Dendritic cell treated with granulocyte-macrophage colony-stimulating factor and Interleukin-4, amounts not matched to agents 40 ng/mL and 50 ng/mL, for 4 days (primary cell): ENCODE measurements at regions not wholly inside any gene's neighbourhood (a gene's known extent, or its start where the extent isn't known, plus 50 kb on each side); places are given as distances from the start of the nearest gene placed in this dataset.
"Not testable (repeated sequence)": the region's sequence is repeated elsewhere in the genome, so short reads cannot be mapped to it uniquely, and the experiment has no call there.

Experiments
- H3K27ac Mint-ChIP-seq: one replicate; pipeline ENCODE4 v1.8.0; 2022; ENCODE audit warnings: mild to moderate bottlenecking, mixed read lengths
- H3K27me3 Mint-ChIP-seq: one replicate; pipeline ENCODE4 v1.8.0; 2022; ENCODE audit warnings: mild to moderate bottlenecking, mixed read lengths
- H3K36me3 Mint-ChIP-seq: one replicate; pipeline ENCODE4 v1.8.0; 2022; ENCODE audit warnings: low read depth, mixed read lengths
- H3K4me1 Mint-ChIP-seq: one replicate; pipeline ENCODE4 v1.8.0; 2022; ENCODE audit warnings: low read depth, mixed read lengths
- H3K4me3 Mint-ChIP-seq: one replicate; pipeline ENCODE4 v1.8.0; 2022; ENCODE audit warnings: mild to moderate bottlenecking, moderate library complexity, mixed read lengths
- H3K9me3 Mint-ChIP-seq: one replicate; pipeline ENCODE4 v1.8.0; 2022; ENCODE audit warnings: mixed read lengths
- intact Hi-C: fragments of 100-400 bp; cut with micrococcal nuclease; formaldehyde crosslinking; loops from one replicate; pipeline ENCODE4 v1.15.0; 2022

DNA sequence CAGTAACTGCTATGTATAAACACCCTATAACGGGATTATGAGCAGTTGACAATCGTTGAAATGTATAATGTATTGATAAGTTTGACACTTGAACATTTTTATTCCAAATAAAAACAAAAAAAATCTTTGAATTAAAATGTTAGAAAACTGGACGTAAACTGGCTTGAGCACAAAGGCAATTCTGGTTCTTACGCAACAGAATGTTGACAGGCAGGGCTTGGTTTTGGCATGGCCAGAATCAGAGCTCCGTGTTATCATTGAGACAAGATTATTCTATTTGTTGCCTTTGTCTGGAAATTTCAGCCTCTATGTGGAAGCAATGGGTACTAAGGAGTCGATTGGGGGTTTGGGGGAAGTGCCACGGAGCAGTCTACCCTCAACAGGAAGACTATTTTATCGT lies 1028.6 kb upstream of the ZEB2 start:
- Mint-ChIP-seq H3K36me3 (no peaks in the 10 kb centered on the region), H3K27ac (no peak overlapping the region), H3K9me3 (peaks cover 10% of the 10 kb centered on the region), H3K27me3 (no peaks in the 10 kb centered on the region), H3K4me1 (no peaks in the 10 kb centered on the region), H3K4me3 (no peak overlapping the region)
- intact Hi-C loops: no loop called here

GRCh38 chr2:145547620-145548019 lies 1027.7 kb upstream of the ZEB2 start:
- H3K9me3 Mint-ChIP-seq: peaks cover 18% of the 10 kb centered on the region
- no peaks in the 10 kb centered on the region for H3K27me3 Mint-ChIP-seq
- H3K4me3 Mint-ChIP-seq: no peak overlapping the region
- H3K36me3 Mint-ChIP-seq: no peaks in the 10 kb centered on the region
- no peaks in the 10 kb centered on the region for H3K4me1 Mint-ChIP-seq
- no peak overlapping the region for H3K27ac Mint-ChIP-seq
- intact Hi-C loops: no loop called here

- intact Hi-C loops: no loop called here
- no peak overlapping the region for H3K4me3 Mint-ChIP-seq
- H3K27ac Mint-ChIP-seq: no peak overlapping the region
- H3K9me3 Mint-ChIP-seq: peaks cover 24% of the 10 kb centered on the region
- H3K27me3 Mint-ChIP-seq: no peaks in the 10 kb centered on the region
- no peaks in the 10 kb centered on the region for H3K4me1 Mint-ChIP-seq
- H3K36me3 Mint-ChIP-seq: no peaks in the 10 kb centered on the region
Measured at GRCh38 chr2:145546091-145546490, 1026.2 kb upstream of the ZEB2 start.

GRCh38 chr2:145543856-145544255 lies 1023.9 kb upstream of the ZEB2 start:
- H3K27ac Mint-ChIP-seq: no peak overlapping the region
- H3K27me3 Mint-ChIP-seq: no peaks in the 10 kb centered on the region
- H3K4me1 Mint-ChIP-seq: no peaks in the 10 kb centered on the region
- H3K36me3 Mint-ChIP-seq: no peaks in the 10 kb centered on the region
- intact Hi-C loops: no loop called here
- peaks cover 24% of the 10 kb centered on the region for H3K9me3 Mint-ChIP-seq
- H3K4me3 Mint-ChIP-seq: no peak overlapping the region

DNA sequence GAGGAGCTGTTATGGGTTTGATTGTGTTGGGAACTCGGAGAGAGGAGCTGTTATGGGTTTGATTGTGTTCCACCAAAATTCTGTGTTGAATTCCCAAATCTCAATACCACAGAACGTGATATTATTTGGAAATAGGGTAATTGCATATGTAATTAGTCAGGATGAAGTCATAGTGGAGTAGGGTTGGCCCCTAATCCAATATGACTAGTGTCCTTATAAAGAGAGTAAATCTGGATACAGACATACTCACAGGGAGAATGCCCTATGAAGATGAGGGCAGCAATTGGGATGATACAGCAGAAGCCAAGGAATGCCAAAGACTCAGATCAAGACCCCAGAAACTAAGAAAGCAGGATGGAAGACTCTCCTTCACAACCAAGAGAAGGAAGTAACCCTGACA lies 1023.2 kb upstream of the ZEB2 start:
- no peaks in the 10 kb centered on the region for H3K4me1 Mint-ChIP-seq
- H3K36me3 Mint-ChIP-seq: no peaks in the 10 kb centered on the region
- peaks cover 24% of the 10 kb centered on the region for H3K9me3 Mint-ChIP-seq
- no peak overlapping the region for H3K4me3 Mint-ChIP-seq
- no peak overlapping the region for H3K27ac Mint-ChIP-seq
- H3K27me3 Mint-ChIP-seq: no peaks in the 10 kb centered on the region
- intact Hi-C loops: no loop called here

DNA sequence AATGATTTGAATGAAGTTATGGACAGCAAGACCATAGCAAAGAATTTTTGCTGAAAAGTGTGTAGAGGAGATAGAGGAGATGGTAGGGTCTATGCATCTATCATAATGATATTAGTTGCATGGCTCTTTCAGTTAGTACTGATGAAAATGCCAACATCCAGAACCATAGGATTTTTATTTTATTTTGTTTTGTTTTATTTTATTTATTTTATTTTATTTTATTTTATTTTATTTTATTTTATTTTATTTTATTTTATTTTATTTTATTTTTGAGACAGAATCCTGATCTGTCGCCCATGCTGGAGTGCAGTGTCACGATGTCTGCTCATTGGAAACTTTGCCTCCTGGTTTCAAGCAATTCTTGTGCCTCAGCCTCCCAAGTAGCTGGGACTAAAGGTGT lies 1021.1 kb upstream of the ZEB2 start:
- intact Hi-C loops: no loop called here
- no peaks in the 10 kb centered on the region for H3K36me3 Mint-ChIP-seq
- no peak overlapping the region for H3K4me3 Mint-ChIP-seq
- peaks cover 1% of the 10 kb centered on the region for H3K27me3 Mint-ChIP-seq
- H3K9me3 Mint-ChIP-seq: peaks cover 24% of the 10 kb centered on the region
- no peak overlapping the region for H3K27ac Mint-ChIP-seq
- H3K4me1 Mint-ChIP-seq: no peaks in the 10 kb centered on the region

- intact Hi-C loops: no loop called here
- H3K9me3 Mint-ChIP-seq: peaks cover 17% of the 10 kb centered on the region
- no peak overlapping the region for H3K27ac Mint-ChIP-seq
Measured at GRCh38 chr2:145538661-145539350, 1018.9 kb upstream of the ZEB2 start.

DNA sequence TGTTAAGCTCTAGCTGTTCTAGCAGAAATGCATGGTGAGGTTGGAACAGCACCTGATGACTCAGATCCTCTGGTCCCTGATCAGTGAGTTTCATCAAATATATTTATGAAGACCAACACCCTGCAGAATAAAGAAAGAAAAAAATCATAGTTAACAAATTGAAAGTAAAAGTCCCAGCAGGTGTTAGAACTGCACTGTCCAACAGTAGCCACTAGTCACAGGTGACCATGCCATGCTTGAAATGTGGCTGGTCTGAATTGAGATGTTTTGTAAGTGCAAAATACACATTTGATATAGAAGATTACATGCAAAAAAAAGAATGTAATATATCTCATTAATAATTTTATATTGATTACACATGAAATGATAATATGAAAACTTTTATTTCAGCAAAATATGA lies 1010.7 kb upstream of the ZEB2 start:
- H3K4me1 Mint-ChIP-seq: no peaks in the 10 kb centered on the region
- intact Hi-C loops: no loop called here
- H3K36me3 Mint-ChIP-seq: no peaks in the 10 kb centered on the region
- H3K4me3 Mint-ChIP-seq: no peak overlapping the region
- no peak overlapping the region for H3K27ac Mint-ChIP-seq
- H3K9me3 Mint-ChIP-seq: no peaks in the 10 kb centered on the region
- H3K27me3 Mint-ChIP-seq: no peaks in the 10 kb centered on the region

More at GRCh38 chr2:145538661-145539350, 1018.9 kb upstream of the ZEB2 start:
- no peaks in the 10 kb centered on the region for H3K36me3 Mint-ChIP-seq
- H3K4me3 Mint-ChIP-seq: no peak overlapping the region
- no peaks in the 10 kb centered on the region for H3K4me1 Mint-ChIP-seq
- H3K27me3 Mint-ChIP-seq: peaks cover 1% of the 10 kb centered on the region

DNA sequence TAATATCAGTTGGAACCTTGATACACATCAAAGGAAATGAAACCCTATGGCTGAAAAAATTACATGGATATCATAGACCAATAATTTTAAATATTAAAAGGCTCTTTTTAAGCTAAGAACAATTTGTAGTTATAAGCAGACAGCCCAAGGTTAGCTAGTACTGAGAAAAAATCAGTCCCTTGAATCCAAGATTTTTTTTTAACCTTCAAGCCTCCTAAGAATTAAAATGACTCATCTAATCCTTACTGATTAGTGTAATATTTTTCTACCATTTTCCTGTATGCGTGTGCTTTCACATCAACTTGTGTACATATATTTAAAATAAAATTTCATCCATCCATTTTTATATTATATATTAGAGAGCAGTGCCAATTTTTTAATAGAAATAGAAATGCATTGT lies 1004.9 kb upstream of the ZEB2 start:
- no peak overlapping the region for H3K4me3 Mint-ChIP-seq
- H3K9me3 Mint-ChIP-seq: peaks cover 13% of the 10 kb centered on the region
- H3K27me3 Mint-ChIP-seq: no peaks in the 10 kb centered on the region
- no peak overlapping the region for H3K27ac Mint-ChIP-seq
- intact Hi-C loops: loop anchor here (5.0 kb wide), 1 partner anchor 1753 kb away; no protein-coding TSS in a partner anchor
- no peaks in the 10 kb centered on the region for H3K4me1 Mint-ChIP-seq
- no peaks in the 10 kb centered on the region for H3K36me3 Mint-ChIP-seq

DNA sequence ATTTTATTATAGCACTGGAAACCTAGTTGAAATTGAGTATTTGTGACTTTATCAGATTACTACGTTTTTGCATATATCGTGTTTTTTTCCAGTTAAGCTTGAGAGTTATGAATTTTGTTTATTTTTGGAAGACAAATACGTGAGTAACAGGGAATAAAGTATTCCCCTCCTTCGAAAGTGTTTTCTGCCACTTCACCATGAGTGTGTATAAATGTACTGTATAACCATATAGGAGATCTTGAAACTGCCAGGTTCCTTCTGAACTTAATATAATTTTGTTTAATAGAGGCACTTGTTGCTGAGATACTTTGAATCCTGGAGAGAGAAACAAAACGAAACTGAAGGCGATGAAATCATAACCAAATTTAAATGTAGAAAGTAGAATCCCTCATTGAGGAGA lies 1004.4 kb upstream of the ZEB2 start:
- Mint-ChIP-seq H3K4me1 (no peaks in the 10 kb centered on the region), H3K4me3 (no peak overlapping the region), H3K27me3 (no peaks in the 10 kb centered on the region), H3K27ac (no peak overlapping the region), H3K36me3 (no peaks in the 10 kb centered on the region), H3K9me3 (peaks cover 13% of the 10 kb centered on the region)
- intact Hi-C loops: no loop called here

DNA sequence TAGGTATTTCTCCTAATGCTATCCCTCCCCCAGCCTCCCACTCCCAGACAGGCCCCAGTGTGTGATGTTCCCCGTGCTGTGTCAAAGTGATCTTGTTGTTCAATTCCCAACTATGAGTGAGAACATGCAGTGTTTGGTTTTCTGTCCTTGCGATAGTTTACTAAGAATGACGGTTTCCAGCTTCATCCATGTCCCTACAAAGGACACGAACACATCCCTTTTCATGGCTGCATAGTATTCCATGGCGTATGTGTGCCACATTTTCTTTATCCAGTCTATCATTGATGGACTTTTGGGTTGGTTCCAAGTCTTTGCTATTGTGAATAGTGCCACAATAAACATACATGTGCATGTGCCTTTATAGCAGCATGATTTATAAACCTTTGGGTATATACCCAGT lies 999.3 kb upstream of the ZEB2 start:
- H3K27ac Mint-ChIP-seq, H3K27me3 Mint-ChIP-seq, H3K4me1 Mint-ChIP-seq, H3K4me3 Mint-ChIP-seq, intact Hi-C loops, H3K36me3 Mint-ChIP-seq: not testable (repeated sequence)
- H3K9me3 Mint-ChIP-seq: peaks cover 13% of the 10 kb centered on the region

DNA sequence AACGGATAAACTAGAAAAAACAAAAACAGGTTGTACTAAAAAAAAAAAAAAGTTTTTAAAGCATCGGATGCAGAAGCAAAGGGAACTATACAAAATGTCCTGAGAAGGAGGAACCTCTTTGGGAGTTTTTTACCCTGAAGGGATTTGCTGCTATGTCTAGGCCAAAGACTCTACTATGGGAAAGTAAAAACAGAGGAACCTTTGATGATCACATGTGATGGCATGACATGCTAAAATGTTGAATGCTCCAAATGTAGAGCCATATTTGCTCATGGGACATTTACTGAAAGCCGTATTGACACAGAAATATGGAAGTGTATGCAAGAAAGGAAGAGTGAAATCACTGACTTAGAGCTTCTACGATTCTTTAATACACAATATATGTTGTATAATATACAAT lies 992.0 kb upstream of the ZEB2 start:
- Mint-ChIP-seq H3K4me1 (no peaks in the 10 kb centered on the region), H3K9me3 (no peaks in the 10 kb centered on the region), H3K27me3 (no peaks in the 10 kb centered on the region), H3K36me3 (no peaks in the 10 kb centered on the region), H3K27ac (no peak overlapping the region), H3K4me3 (no peak overlapping the region)
- intact Hi-C loops: no loop called here

GRCh38 chr2:145503511-145503910 lies 983.6 kb upstream of the ZEB2 start:
- H3K9me3 Mint-ChIP-seq: no peaks in the 10 kb centered on the region
- H3K4me3 Mint-ChIP-seq: no peak overlapping the region
- no peaks in the 10 kb centered on the region for H3K4me1 Mint-ChIP-seq
- H3K36me3 Mint-ChIP-seq: no peaks in the 10 kb centered on the region
- no peaks in the 10 kb centered on the region for H3K27me3 Mint-ChIP-seq
- H3K27ac Mint-ChIP-seq: no peak overlapping the region
- intact Hi-C loops: no loop called here

DNA sequence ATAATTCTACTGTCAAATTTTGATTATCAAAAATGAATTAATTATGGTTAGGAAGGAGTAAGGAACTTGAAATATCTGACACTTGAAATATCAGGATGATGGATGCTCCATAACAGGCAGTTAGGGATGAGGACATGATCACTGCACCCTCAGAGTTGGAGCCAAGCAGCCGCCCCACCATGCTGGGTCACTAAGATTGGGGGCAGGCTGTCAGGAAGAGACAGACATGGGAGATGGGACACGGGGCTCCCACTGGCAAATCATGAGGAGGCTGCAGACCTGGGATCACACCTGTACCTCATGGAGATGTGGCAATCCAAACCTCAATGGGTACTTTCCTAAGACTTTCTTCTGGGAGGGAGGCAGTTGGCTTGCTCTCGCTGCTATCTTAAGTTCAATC lies 982.0 kb upstream of the ZEB2 start:
- Mint-ChIP-seq H3K9me3 (peaks cover 6% of the 10 kb centered on the region), H3K36me3 (no peaks in the 10 kb centered on the region), H3K4me1 (peaks cover 6% of the 10 kb centered on the region), H3K27ac (no peak overlapping the region), H3K27me3 (no peaks in the 10 kb centered on the region), H3K4me3 (no peak overlapping the region)
- intact Hi-C loops: no loop called here

- no peaks in the 10 kb centered on the region for H3K27me3 Mint-ChIP-seq
- H3K9me3 Mint-ChIP-seq: peaks cover 27% of the 10 kb centered on the region
- no peak overlapping the region for H3K27ac Mint-ChIP-seq
- intact Hi-C loops: no loop called here
- no peaks in the 10 kb centered on the region for H3K36me3 Mint-ChIP-seq
- H3K4me1 Mint-ChIP-seq: peaks cover 6% of the 10 kb centered on the region
- no peak overlapping the region for H3K4me3 Mint-ChIP-seq
Measured at GRCh38 chr2:145495590-145495989, 975.7 kb upstream of the ZEB2 start.
